ENCODE measurements at regions not wholly inside any gene's neighbourhood (a gene's known extent, or its start where the extent isn't known, plus 50 kb on each side); places are given as distances from the start of the nearest gene placed in this dataset.

- no peak overlapping the region for H3K9ac ChIP-seq (ENCODE audit: low read length)
- H3K4me2 ChIP-seq (ENCODE audit: low read length): no peak overlapping the region
- H2AFZ ChIP-seq (ENCODE audit: low read depth, low read length): no peak overlapping the region
Measured at GRCh38 chr13:73618275-73618865, 515.8 kb downstream of the KLF12 start.

GRCh38 chr13:73616861-73617260 lies 517.3 kb downstream of the KLF12 start:
- no peaks in the 10 kb centered on the region for H3K36me3 ChIP-seq (ENCODE audit: insufficient read depth, low read length)
- no peak for TF ChIP-seq TAF1 (IDR thresholded peaks at IDR 0.05; ENCODE audit: low read depth)
- TF ChIP-seq EP300 (conservative IDR thresholded peaks at IDR 0.05; ENCODE audit: poor library complexity, severe bottlenecking): no peak
- TF ChIP-seq RAD21 (conservative IDR thresholded peaks at IDR 0.05): no peak
- no peak for TF ChIP-seq MXI1 (conservative IDR thresholded peaks at IDR 0.05; ENCODE audit: poor library complexity, severe bottlenecking)
- TF ChIP-seq CTCF (IDR thresholded peaks at IDR 0.05; ENCODE audit: poor library complexity, severe bottlenecking): no peak
- TF ChIP-seq SMC3 (conservative IDR thresholded peaks at IDR 0.05; ENCODE audit: poor library complexity): no peak
- H3K9me3 ChIP-seq (ENCODE audit: low read length): no peaks in the 10 kb centered on the region
- no peaks in the 10 kb centered on the region for H3K27me3 ChIP-seq (ENCODE audit: insufficient read depth, low read depth, low read length)
- H3K4me3 ChIP-seq (ENCODE audit: low read length): no peak overlapping the region
- H3K9ac ChIP-seq (ENCODE audit: low read length): no peak overlapping the region
- H3K9me2 ChIP-seq (ENCODE audit: insufficient read depth, low read length): no peaks in the 10 kb centered on the region
- H3K27ac ChIP-seq (ENCODE audit: low read length): no peak overlapping the region
- no peaks in the 10 kb centered on the region for H4K20me1 ChIP-seq (ENCODE audit: insufficient read depth)
- no peaks in the 10 kb centered on the region for H3K79me2 ChIP-seq (replicated peaks; ENCODE audit: insufficient read depth, low read length)
- no peak overlapping the region for H2AFZ ChIP-seq (ENCODE audit: low read depth, low read length)
- no peak overlapping the region for H3K4me2 ChIP-seq (ENCODE audit: low read length)
- H3F3A ChIP-seq (ENCODE audit: insufficient read depth, low read length, poor library complexity, severe bottlenecking): no peaks in the 10 kb centered on the region

More at GRCh38 chr13:73618275-73618865, 515.8 kb downstream of the KLF12 start:
- Histone ChIP-seq H3K27me3 (ENCODE audit: insufficient read depth, low read depth, low read length) (no peaks in the 10 kb centered on the region), H3K9me2 (ENCODE audit: insufficient read depth, low read length) (no peaks in the 10 kb centered on the region), H3K9me3 (ENCODE audit: low read length) (no peaks in the 10 kb centered on the region), H3K36me3 (ENCODE audit: insufficient read depth, low read length) (no peaks in the 10 kb centered on the region), H4K20me1 (ENCODE audit: insufficient read depth) (no peaks in the 10 kb centered on the region), H3K4me3 (ENCODE audit: low read length) (no peak overlapping the region), H3F3A (ENCODE audit: insufficient read depth, low read length, poor library complexity, severe bottlenecking) (no peaks in the 10 kb centered on the region), H3K79me2 (replicated peaks; ENCODE audit: insufficient read depth, low read length) (no peaks in the 10 kb centered on the region), H3K27ac (ENCODE audit: low read length) (no peak overlapping the region)
- no peak for TF ChIP-seq MXI1 (conservative IDR thresholded peaks at IDR 0.05; ENCODE audit: poor library complexity, severe bottlenecking)

- H3K9me2 ChIP-seq (ENCODE audit: insufficient read depth, low read length): no peaks in the 10 kb centered on the region
- no peaks in the 10 kb centered on the region for H3K79me2 ChIP-seq (replicated peaks; ENCODE audit: insufficient read depth, low read length)
- H3K4me3 ChIP-seq (ENCODE audit: low read length): no peak overlapping the region
- H3K9ac ChIP-seq (ENCODE audit: low read length): no peak overlapping the region
- H3K27me3 ChIP-seq (ENCODE audit: insufficient read depth, low read depth, low read length): no peaks in the 10 kb centered on the region
- no peak overlapping the region for H3K27ac ChIP-seq (ENCODE audit: low read length)
- H3F3A ChIP-seq (ENCODE audit: insufficient read depth, low read length, poor library complexity, severe bottlenecking): no peaks in the 10 kb centered on the region
- no peak overlapping the region for H3K4me2 ChIP-seq (ENCODE audit: low read length)
- no peaks in the 10 kb centered on the region for H4K20me1 ChIP-seq (ENCODE audit: insufficient read depth)
- H3K36me3 ChIP-seq (ENCODE audit: insufficient read depth, low read length): no peaks in the 10 kb centered on the region
- no peak overlapping the region for H2AFZ ChIP-seq (ENCODE audit: low read depth, low read length)
- no peaks in the 10 kb centered on the region for H3K9me3 ChIP-seq (ENCODE audit: low read length)
- TF ChIP-seq CTCF (IDR thresholded peaks at IDR 0.05; ENCODE audit: poor library complexity, severe bottlenecking) (no peak), TAF1 (IDR thresholded peaks at IDR 0.05; ENCODE audit: low read depth) (no peak), SMC3 (conservative IDR thresholded peaks at IDR 0.05; ENCODE audit: poor library complexity) (no peak), REST (IDR thresholded peaks at IDR 0.05; ENCODE audit: borderline replicate concordance) (no peak), RAD21 (conservative IDR thresholded peaks at IDR 0.05) (no peak), POLR2AphosphoS5 (IDR thresholded peaks at IDR 0.05) (no peak), EP300 (conservative IDR thresholded peaks at IDR 0.05; ENCODE audit: poor library complexity, severe bottlenecking) (no peak), MXI1 (conservative IDR thresholded peaks at IDR 0.05; ENCODE audit: poor library complexity, severe bottlenecking) (no peak), EZH2 (IDR thresholded peaks at IDR 0.05; ENCODE audit: borderline replicate concordance, insufficient read depth, low read length, poor library complexity, severe bottlenecking) (no peak)
Measured at GRCh38 chr13:73610799-73611592, 523.2 kb downstream of the KLF12 start.

All from neural cell (in vitro differentiated cells).